Uterus (tissue), 3 donors: ENCODE measurements at regions not wholly inside any gene's neighbourhood (a gene's known extent, or its start where the extent isn't known, plus 50 kb on each side); places are given as distances from the start of the nearest gene placed in this dataset.
"Not testable (repeated sequence)": the region's sequence is repeated elsewhere in the genome, so short reads cannot be mapped to it uniquely, and the experiment has no call there.

Source experiments
- DNase-seq, 2 donors: peaks; one replicate each; pipeline ENCODE4 v3.0.0-alpha.2; 2019 to 2020
- H3K27ac ChIP-seq, 2 donors: fragments of 200-600 bp; sonication (generic); 1 replicate in 1 of 2; 2 replicates in 1 of 2; pipeline ENCODE4 v1.5.1; 2016 to 2018
- H3K27me3 ChIP-seq, 2 donors: fragments of 200-600 bp; sonication (generic); one replicate each; pipeline ENCODE4 v1.5.1; 2018 to 2019; ENCODE audit warnings: control low read depth in 1 of 2
- H3K36me3 ChIP-seq, 2 donors: fragments of 200-600 bp; sonication (generic); one replicate each; pipeline ENCODE4 v1.5.1; 2019; ENCODE audit warnings: control low read depth in 1 of 2
- H3K4me1 ChIP-seq, 2 donors: fragments of 200-600 bp; sonication (generic); one replicate each; pipeline ENCODE4 v1.5.1; 2018 to 2019; ENCODE audit warnings: control low read depth in 1 of 2
- H3K4me3 ChIP-seq, 2 donors: fragments of 200-600 bp; sonication (generic); 1 replicate in 1 of 2; 2 replicates in 1 of 2; pipeline ENCODE4 v1.5.1; 2018 to 2019; ENCODE audit warnings: mild to moderate bottlenecking in 1 of 2
- H3K9me3 ChIP-seq, 2 donors: fragments of 200-600 bp; sonication (generic); one replicate each; pipeline ENCODE4 v1.5.1; 2019; ENCODE audit warnings: control low read depth in 1 of 2
- POLR2A ChIP-seq, 2 donors: fragments of 450-650 bp; IDR thresholded peaks; one replicate each; pipeline ENCODE4 v1.6.1; 2016; ENCODE audit warnings: antibody characterized with exemption in 2 of 2, mild to moderate bottlenecking in 1 of 2, moderate library complexity in 1 of 2
- intact Hi-C: fragments of 100-400 bp; cut with DNase I; formaldehyde crosslinking; loops from one replicate; pipeline ENCODE4 v1.15.1; 2023; ENCODE audit warnings: low total_unique reads
- TF ChIP-seq, protein P1 (sequence below), 4 experiments: fragments of 200-600 bp in 2 of 4; fragments of 450-650 bp in 2 of 4; sonication (generic) in 2 of 4; IDR thresholded peaks; one replicate each; pipeline ENCODE4 v1.5.1; 2016 to 2019; ENCODE audit warnings: antibody characterized with exemption in 4 of 4, mild to moderate bottlenecking in 2 of 4, moderate library complexity in 1 of 4
- donor health status: DM: yes; HTN: yes; CAD: no.

DNA sequence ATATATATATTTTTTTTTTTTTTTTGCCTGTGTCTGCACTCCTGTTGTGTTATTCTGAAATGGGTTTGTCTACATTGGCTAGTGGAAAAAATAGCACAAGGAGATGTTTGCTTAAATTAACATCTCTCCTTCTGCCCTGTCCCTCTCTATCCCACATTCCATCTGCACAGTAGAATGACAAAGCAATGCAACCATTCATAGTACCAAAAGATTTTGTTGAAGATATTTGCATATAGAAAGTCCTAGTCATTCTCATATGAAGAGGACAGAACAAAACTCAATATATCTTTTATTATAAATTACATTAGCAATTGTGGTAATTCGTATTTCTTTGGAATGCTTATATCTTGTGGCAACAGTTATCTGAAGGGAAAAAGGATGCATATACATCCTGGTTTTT lies 88.3 kb upstream of the AGA start:
- H3K36me3 ChIP-seq = no peaks in the 10 kb centered on the region
- intact Hi-C loops = no loop called here
- no peak overlapping the region for H3K27ac ChIP-seq
- H3K27me3 ChIP-seq = no peaks in the 10 kb centered on the region
- no peaks in the 10 kb centered on the region for H3K9me3 ChIP-seq
- no peak overlapping the region for H3K4me3 ChIP-seq
- TF ChIP-seq, protein P1, sequence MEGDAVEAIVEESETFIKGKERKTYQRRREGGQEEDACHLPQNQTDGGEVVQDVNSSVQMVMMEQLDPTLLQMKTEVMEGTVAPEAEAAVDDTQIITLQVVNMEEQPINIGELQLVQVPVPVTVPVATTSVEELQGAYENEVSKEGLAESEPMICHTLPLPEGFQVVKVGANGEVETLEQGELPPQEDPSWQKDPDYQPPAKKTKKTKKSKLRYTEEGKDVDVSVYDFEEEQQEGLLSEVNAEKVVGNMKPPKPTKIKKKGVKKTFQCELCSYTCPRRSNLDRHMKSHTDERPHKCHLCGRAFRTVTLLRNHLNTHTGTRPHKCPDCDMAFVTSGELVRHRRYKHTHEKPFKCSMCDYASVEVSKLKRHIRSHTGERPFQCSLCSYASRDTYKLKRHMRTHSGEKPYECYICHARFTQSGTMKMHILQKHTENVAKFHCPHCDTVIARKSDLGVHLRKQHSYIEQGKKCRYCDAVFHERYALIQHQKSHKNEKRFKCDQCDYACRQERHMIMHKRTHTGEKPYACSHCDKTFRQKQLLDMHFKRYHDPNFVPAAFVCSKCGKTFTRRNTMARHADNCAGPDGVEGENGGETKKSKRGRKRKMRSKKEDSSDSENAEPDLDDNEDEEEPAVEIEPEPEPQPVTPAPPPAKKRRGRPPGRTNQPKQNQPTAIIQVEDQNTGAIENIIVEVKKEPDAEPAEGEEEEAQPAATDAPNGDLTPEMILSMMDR (IDR thresholded peaks at IDR 0.05) = no peak
- no peak for TF ChIP-seq POLR2A (IDR thresholded peaks at IDR 0.05)
- no peak for DNase-seq
- no peaks in the 10 kb centered on the region for H3K4me1 ChIP-seq

DNA sequence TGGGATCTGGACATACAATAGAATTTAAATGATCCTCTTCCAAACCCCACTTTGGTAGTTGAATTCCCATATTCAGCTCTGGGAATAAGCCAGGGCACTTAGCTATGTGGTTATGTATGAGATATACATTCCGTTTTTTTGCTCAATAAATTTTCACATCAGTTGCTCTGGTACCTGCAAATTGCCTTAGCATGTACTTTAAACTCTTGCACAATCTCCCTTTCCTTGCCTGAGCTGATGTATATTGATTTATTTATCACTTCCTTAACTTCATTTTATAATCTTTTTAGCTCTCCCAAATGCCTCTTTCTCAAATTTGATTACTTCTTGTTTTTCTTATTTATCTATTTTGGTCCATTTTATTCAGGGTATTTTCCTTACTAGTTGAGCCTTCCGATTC lies 90.1 kb upstream of the AGA start:
- no peak for TF ChIP-seq POLR2A (IDR thresholded peaks at IDR 0.05)
- TF ChIP-seq, protein P1 (IDR thresholded peaks at IDR 0.05) = no peak
- Histone ChIP-seq H3K4me1 (no peaks in the 10 kb centered on the region), H3K4me3 (no peak overlapping the region), H3K36me3 (no peaks in the 10 kb centered on the region), H3K27me3 (no peaks in the 10 kb centered on the region), H3K27ac (no peak overlapping the region), H3K9me3 (no peaks in the 10 kb centered on the region)
- intact Hi-C loops = no loop called here
- no peak for DNase-seq

DNA sequence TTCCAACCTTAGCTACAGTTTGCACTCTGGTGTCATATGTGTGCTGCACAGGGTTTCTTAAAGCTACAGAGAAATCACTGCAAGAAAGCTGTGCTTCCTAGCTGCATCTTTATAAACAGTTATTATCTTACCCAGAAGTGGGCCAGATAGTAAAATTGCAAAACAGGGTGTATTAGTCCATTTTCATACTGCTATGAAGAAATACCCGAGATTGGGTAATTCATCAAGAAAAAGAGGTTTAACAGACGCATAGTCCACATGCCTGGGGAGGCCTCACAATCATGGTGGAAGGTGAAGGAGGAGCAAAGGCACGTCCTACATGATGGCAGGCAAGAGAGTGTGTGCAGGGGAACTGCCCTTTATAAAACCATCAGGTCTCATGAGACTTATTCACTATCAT lies 92.6 kb upstream of the AGA start:
- H3K4me1 ChIP-seq, intact Hi-C loops: not testable (repeated sequence)

DNA sequence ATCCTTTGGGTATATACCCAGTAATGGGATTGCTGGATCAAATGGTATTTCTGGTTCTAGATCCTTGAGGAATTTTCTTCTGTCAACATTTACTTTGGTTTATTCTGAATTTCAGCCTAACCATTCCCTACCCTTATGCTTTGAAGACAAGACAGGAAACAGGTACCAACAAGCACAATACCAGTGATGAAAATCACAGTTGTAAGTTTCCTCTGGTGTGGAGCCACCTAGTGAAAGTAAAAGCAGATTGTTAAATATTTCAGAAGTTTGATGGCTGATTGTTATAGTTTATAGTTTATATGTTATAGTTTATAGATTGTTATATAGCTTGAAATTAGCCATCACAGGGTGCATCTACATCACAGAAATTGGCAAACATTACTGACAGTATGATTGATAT lies 104.5 kb upstream of the AGA start:
- Histone ChIP-seq H3K36me3 (no peaks in the 10 kb centered on the region), H3K4me3 (no peak overlapping the region), H3K27me3 (no peaks in the 10 kb centered on the region), H3K9me3 (no peaks in the 10 kb centered on the region), H3K4me1 (no peaks in the 10 kb centered on the region), H3K27ac (no peak overlapping the region)
- TF ChIP-seq, protein P1 (IDR thresholded peaks at IDR 0.05) = no peak
- TF ChIP-seq POLR2A (IDR thresholded peaks at IDR 0.05) = no peak
- no peak for DNase-seq
- intact Hi-C loops = no loop called here

More for the DNA sequence above, 92.6 kb upstream of the AGA start:
- H3K27ac ChIP-seq, H3K9me3 ChIP-seq, H3K27me3 ChIP-seq, H3K36me3 ChIP-seq, H3K4me3 ChIP-seq, DNase-seq: not testable (repeated sequence)

DNA sequence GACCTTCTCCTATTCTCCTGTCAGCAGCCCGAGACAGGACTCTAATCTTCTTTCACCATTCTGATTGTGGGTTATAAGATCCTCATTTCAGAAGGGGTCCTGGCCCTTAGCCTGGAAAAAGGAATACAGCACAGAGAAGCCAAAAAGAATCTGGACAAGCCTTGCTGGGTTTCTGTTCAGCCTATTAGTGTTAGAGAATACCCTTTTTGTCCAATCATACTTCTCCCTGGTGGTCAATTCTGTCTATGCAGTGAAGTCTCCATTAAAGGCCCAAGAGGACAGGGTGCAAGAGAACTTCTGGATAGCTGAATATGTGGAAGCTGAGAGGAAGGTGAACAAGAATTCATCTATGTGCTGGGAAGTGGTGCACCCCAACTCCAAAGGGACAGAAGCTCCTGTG lies 105.7 kb upstream of the AGA start:
- DNase-seq = no peak
- no peaks in the 10 kb centered on the region for H3K4me1 ChIP-seq
- no peak overlapping the region for H3K27ac ChIP-seq
- H3K9me3 ChIP-seq = no peaks in the 10 kb centered on the region
- no peaks in the 10 kb centered on the region for H3K27me3 ChIP-seq
- H3K4me3 ChIP-seq = no peak overlapping the region
- intact Hi-C loops = no loop called here
- no peaks in the 10 kb centered on the region for H3K36me3 ChIP-seq
- TF ChIP-seq, protein P1 (IDR thresholded peaks at IDR 0.05) = no peak
- TF ChIP-seq POLR2A (IDR thresholded peaks at IDR 0.05) = no peak

DNA sequence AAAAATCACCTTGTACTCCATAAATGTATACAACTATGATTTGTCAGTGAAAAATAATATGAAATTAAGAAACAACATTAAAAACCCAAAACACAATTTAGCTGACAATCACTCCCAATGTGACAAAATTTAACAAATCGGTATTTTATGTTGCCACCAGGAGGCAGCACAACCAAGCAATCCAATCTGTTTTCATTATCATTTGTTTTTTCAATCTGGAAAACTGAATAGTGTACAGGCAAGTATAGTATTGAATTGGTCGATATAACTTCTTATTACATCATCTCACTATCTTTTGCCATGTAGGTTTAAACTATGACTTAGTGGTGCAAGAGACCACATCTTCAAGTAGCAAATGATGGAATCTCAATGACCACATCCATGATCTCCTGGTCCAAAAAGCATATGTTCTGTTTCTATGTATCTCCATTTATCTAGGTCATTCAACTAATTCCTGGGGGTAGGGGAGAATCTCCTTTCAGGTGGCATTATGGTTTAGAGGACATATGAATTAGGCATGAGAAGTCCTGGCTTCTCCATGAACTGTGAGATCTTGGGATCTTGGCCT lies 112.9 kb upstream of the AGA start:
- H3K4me3 ChIP-seq = no peak overlapping the region
- intact Hi-C loops = no loop called here
- no peaks in the 10 kb centered on the region for H3K27me3 ChIP-seq
- no peak for DNase-seq
- no peaks in the 10 kb centered on the region for H3K9me3 ChIP-seq
- H3K27ac ChIP-seq = no peak overlapping the region
- H3K36me3 ChIP-seq = no peaks in the 10 kb centered on the region
- H3K4me1 ChIP-seq = no peaks in the 10 kb centered on the region
- no peak for TF ChIP-seq POLR2A (IDR thresholded peaks at IDR 0.05)
- TF ChIP-seq, protein P1 (IDR thresholded peaks at IDR 0.05) = no peak
